ENCODE measurements at regions not wholly inside any gene's neighbourhood (a gene's known extent, or its start where the extent isn't known, plus 50 kb on each side); places are given as distances from the start of the nearest gene placed in this dataset.

DNA sequence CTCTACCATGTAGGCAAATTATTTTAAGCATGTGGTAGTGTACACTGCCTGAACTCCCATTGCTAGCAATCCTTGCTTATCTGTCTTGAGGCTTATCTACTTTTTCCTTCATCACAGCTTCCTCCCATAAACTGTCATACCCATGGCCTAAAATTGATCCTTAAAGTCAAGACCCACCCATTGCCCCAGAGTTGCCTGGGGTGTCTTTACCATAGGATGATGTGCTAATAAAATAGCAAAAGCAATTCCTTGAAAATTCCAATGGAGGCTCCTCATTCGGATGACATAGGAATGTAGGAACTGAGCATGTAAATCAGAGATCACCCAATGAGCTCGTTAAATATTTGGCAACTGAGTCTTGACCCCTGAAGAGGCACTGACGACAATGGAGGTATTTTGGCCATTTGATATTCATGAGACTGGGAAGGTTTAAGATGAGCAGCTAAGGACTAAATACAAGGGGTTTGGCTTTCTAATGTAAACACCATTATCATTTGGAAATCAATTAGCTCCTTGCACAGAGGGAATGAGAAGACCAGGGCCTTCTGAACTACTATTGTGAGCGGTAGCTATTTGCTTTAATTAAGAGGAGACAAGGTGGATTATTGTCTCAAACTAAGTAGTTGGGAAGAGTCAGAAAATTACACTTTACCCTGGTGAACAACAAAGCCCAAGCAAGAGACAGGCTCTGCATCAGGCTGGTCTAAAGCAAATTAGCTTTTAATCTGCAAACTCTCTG, 234.9 kb downstream of the GATA3 start:
- TF ChIP-seq CTCF (IDR thresholded peaks at IDR 0.05): no peak
- no peak for TF ChIP-seq POLR2A (IDR thresholded peaks at IDR 0.05)
- no peak for TF ChIP-seq POLR2AphosphoS5 (IDR thresholded peaks at IDR 0.05; ENCODE audit: insufficient read depth in 1 of 2, low read depth in 1 of 2)
